ENCODE measurements at regions not wholly inside any gene's neighbourhood (a gene's known extent, or its start where the extent isn't known, plus 50 kb on each side); places are given as distances from the start of the nearest gene placed in this dataset.

GRCh38 chr10:36171953-36172940, 530.2 kb upstream of the FZD8 start:
- TF ChIP-seq POLR2A (IDR thresholded peaks at IDR 0.05) = no peak
- TF ChIP-seq POLR2AphosphoS5 (IDR thresholded peaks at IDR 0.05) = no peak
- TF ChIP-seq CTCF (IDR thresholded peaks at IDR 0.05) = no peak
